ENCODE measurements at regions not wholly inside any gene's neighbourhood (a gene's known extent, or its start where the extent isn't known, plus 50 kb on each side); places are given as distances from the start of the nearest gene placed in this dataset.

DNA sequence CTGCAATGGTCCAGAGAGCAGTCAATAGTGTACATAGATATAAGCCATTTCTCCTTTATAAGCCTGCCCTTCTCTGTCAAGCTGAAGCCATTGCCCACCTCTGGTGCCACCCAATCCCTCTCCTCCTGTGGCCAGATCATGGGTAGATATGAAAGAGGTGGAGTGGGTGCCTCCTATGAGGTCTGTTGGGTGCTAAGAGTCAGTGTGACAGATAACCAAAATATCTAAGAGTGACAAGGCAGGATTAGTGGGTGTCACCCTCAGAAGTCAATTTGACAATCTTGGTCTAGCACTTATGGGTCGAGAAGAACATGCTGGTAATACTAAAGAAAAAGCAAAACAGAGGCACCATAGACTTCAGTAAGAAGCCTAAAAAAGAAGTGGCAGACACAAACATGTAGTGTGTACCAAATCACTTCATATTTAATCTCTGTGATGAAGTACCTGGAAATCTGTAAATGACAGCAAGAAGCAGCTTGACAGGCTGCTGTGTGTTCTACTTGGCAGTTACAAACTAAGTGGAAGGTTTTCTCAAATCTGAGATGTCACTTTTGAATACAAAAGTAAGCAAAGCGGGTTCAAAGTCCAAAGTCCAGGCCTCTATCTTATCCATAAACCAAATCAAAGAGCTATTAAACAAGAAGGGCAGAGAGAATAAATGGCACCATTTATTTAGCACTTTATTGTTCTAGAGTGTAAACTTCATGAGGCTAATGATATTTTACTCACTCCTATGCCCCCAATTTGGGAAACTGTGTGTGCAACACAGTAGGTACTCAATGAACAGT lies 118.9 kb upstream of the EOMES start:
- Histone ChIP-seq H3K9me2 (ENCODE audit: insufficient read depth, low read length) (no peaks in the 10 kb centered on the region), H4K20me1 (ENCODE audit: insufficient read depth, low read length) (no peaks in the 10 kb centered on the region), H2AFZ (ENCODE audit: low read length) (no peak overlapping the region), H3K4me2 (ENCODE audit: low read length) (no peak overlapping the region), H3K4me3 (ENCODE audit: low read depth, low read length, poor library complexity, severe bottlenecking) (no peak overlapping the region), H3K9me3 (ENCODE audit: low read length) (no peaks in the 10 kb centered on the region), H3K79me2 (ENCODE audit: insufficient read depth, low read depth, low read length) (no peaks in the 10 kb centered on the region), H3K36me3 (ENCODE audit: insufficient read depth, low read length) (no peaks in the 10 kb centered on the region), H3K4me1 (ENCODE audit: insufficient read depth, low read length, poor library complexity, severe bottlenecking) (no peaks in the 10 kb centered on the region), H3K27ac (ENCODE audit: low read depth, low read length, poor library complexity, severe bottlenecking) (no peak overlapping the region)
- POLR2A ChIA-PET = no interaction called here
- BruUV-seq (replicated peaks) = no TSS peak
- CTCF ChIA-PET (ENCODE audit: unreplicated experiment) = no interaction called here
- DNase-seq (ENCODE audit: low spot score) = no peak
- intact Hi-C loops (cut with micrococcal nuclease; ENCODE audit: unreplicated experiment) = no loop called here
- TF ChIP-seq EZH2phosphoT487 (IDR thresholded peaks at IDR 0.05; ENCODE audit: borderline replicate concordance, low read depth, low read length) = no peak
- TF ChIP-seq, protein P1, sequence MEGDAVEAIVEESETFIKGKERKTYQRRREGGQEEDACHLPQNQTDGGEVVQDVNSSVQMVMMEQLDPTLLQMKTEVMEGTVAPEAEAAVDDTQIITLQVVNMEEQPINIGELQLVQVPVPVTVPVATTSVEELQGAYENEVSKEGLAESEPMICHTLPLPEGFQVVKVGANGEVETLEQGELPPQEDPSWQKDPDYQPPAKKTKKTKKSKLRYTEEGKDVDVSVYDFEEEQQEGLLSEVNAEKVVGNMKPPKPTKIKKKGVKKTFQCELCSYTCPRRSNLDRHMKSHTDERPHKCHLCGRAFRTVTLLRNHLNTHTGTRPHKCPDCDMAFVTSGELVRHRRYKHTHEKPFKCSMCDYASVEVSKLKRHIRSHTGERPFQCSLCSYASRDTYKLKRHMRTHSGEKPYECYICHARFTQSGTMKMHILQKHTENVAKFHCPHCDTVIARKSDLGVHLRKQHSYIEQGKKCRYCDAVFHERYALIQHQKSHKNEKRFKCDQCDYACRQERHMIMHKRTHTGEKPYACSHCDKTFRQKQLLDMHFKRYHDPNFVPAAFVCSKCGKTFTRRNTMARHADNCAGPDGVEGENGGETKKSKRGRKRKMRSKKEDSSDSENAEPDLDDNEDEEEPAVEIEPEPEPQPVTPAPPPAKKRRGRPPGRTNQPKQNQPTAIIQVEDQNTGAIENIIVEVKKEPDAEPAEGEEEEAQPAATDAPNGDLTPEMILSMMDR (conservative IDR thresholded peaks at IDR 0.05; ENCODE audit: low read length) = no peak

DNA sequence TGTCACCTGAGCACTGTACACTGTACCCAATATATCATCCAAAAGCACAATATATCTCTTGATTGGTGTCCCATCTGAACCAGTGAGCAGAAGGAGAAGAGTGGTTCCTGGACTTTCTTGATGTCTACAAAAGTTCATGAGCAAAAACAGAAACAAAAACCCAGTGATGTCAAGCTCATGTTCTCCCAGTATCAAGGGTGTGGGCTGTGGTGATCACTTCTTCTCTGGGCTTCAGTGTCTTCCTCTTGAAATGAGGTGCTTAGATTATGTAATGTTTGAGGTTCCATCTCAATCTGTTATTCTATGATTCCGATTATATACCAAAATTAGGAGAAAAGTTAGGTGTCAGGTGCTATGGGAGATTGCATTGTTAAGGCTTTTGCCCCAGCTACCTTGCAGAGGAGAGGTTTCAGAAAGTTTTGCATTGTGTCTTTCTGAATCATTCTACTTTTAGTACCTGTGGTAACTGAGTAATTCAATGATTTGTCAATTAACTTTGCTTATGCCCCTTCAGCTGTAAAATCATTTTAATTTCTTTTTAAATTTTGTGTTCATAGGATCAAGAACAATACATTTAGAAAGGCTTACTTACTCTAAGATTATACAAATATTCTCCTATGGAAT lies 122.0 kb upstream of the EOMES start:
- TF ChIP-seq, protein P1 (conservative IDR thresholded peaks at IDR 0.05; ENCODE audit: low read length) = no peak
- TF ChIP-seq EZH2phosphoT487 (IDR thresholded peaks at IDR 0.05; ENCODE audit: borderline replicate concordance, low read depth, low read length) = no peak
- Histone ChIP-seq H3K4me1 (ENCODE audit: insufficient read depth, low read length, poor library complexity, severe bottlenecking) (no peaks in the 10 kb centered on the region), H3K4me2 (ENCODE audit: low read length) (no peak overlapping the region), H4K20me1 (ENCODE audit: insufficient read depth, low read length) (no peaks in the 10 kb centered on the region), H2AFZ (ENCODE audit: low read length) (no peak overlapping the region), H3K79me2 (ENCODE audit: insufficient read depth, low read depth, low read length) (no peaks in the 10 kb centered on the region), H3K27ac (ENCODE audit: low read depth, low read length, poor library complexity, severe bottlenecking) (no peak overlapping the region), H3K36me3 (ENCODE audit: insufficient read depth, low read length) (no peaks in the 10 kb centered on the region), H3K9me2 (ENCODE audit: insufficient read depth, low read length) (no peaks in the 10 kb centered on the region), H3K4me3 (ENCODE audit: low read depth, low read length, poor library complexity, severe bottlenecking) (no peak overlapping the region), H3K9me3 (ENCODE audit: low read length) (no peaks in the 10 kb centered on the region)
- no TSS peak for BruUV-seq (replicated peaks)
- ChIA-PET CTCF (ENCODE audit: unreplicated experiment) (no interaction called here), POLR2A (interaction anchor here (0.6 kb wide), 1 partner anchor 295 kb away, joined by 6 read pairs; no protein-coding TSS in a partner anchor)
- no peak for DNase-seq (ENCODE audit: low spot score)
- intact Hi-C loops (cut with micrococcal nuclease; ENCODE audit: unreplicated experiment) = no loop called here

DNA sequence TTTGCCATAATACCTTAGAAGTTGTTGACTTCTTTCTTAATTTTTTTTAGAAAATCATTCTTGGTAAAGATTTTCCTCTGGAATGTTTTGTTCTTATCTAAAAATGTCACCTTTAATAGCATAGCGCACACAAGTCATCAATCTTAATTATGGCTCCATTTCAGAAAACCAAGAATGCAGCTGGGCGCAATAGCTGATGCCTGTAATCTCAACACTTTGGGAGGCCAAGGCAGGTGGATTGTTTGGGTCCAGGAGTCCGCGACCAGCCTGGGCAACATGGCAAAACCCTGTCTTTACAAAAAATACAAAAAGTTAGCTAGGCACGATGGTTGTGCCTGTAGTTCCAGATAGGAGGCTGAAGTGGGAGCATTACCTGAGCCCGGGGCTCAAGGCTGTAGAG lies 125.6 kb upstream of the EOMES start:
- TF ChIP-seq, protein P1 (conservative IDR thresholded peaks at IDR 0.05; ENCODE audit: low read length) = no peak
- no peak for TF ChIP-seq EZH2phosphoT487 (IDR thresholded peaks at IDR 0.05; ENCODE audit: borderline replicate concordance, low read depth, low read length)

More for the DNA sequence above, 125.6 kb upstream of the EOMES start:
- Histone ChIP-seq H2AFZ (ENCODE audit: low read length) (no peak overlapping the region), H3K4me3 (ENCODE audit: low read depth, low read length, poor library complexity, severe bottlenecking) (no peak overlapping the region), H3K27ac (ENCODE audit: low read depth, low read length, poor library complexity, severe bottlenecking) (no peak overlapping the region), H3K79me2 (ENCODE audit: insufficient read depth, low read depth, low read length) (no peaks in the 10 kb centered on the region), H4K20me1 (ENCODE audit: insufficient read depth, low read length) (no peaks in the 10 kb centered on the region), H3K4me2 (ENCODE audit: low read length) (no peak overlapping the region), H3K9me2 (ENCODE audit: insufficient read depth, low read length) (no peaks in the 10 kb centered on the region), H3K4me1 (ENCODE audit: insufficient read depth, low read length, poor library complexity, severe bottlenecking) (no peaks in the 10 kb centered on the region), H3K36me3 (ENCODE audit: insufficient read depth, low read length) (no peaks in the 10 kb centered on the region), H3K9me3 (ENCODE audit: low read length) (no peaks in the 10 kb centered on the region)
- DNase-seq (ENCODE audit: low spot score) = no peak
- BruUV-seq (replicated peaks) = no TSS peak
- ChIA-PET CTCF (ENCODE audit: unreplicated experiment) (no interaction called here), POLR2A (interaction anchor here (0.6 to 0.9 kb wide), 3 partner anchors 10 to 676 kb away, joined by 3 to 4 read pairs (median 3); no protein-coding TSS in a partner anchor)
- intact Hi-C loops (cut with micrococcal nuclease; ENCODE audit: unreplicated experiment) = no loop called here
